ENCODE measurements at regions not wholly inside any gene's neighbourhood (a gene's known extent, or its start where the extent isn't known, plus 50 kb on each side); places are given as distances from the start of the nearest gene placed in this dataset.
A peak's percentile ranks its signal among the peaks of the same experiment; 100 is the strongest.

DNA sequence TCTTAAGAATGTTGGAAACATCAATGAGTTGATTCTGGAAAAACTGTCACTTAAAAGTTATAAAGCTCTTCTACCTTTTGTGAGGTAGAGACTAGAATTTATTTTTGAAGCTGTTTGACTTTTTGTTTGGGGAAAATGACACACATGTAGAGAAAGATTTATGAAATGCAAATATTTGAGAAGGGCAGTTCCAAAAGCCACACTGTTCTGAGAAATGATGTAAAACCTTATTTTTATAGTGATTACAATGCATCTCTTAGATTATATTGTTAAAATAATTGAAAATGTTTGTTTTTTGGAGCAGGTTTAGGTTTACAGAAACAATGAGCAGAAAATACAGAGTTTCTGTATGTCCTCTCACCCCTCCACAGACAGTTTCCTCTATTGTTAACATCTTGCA is 116.1 kb upstream of the CMC1 start:
- no peak for TF ChIP-seq FOSL1 (IDR thresholded peaks at IDR 0.05; ENCODE audit: low read depth)
- no peak for TF ChIP-seq JUND (IDR thresholded peaks at IDR 0.05)
- TF ChIP-seq, protein P1, sequence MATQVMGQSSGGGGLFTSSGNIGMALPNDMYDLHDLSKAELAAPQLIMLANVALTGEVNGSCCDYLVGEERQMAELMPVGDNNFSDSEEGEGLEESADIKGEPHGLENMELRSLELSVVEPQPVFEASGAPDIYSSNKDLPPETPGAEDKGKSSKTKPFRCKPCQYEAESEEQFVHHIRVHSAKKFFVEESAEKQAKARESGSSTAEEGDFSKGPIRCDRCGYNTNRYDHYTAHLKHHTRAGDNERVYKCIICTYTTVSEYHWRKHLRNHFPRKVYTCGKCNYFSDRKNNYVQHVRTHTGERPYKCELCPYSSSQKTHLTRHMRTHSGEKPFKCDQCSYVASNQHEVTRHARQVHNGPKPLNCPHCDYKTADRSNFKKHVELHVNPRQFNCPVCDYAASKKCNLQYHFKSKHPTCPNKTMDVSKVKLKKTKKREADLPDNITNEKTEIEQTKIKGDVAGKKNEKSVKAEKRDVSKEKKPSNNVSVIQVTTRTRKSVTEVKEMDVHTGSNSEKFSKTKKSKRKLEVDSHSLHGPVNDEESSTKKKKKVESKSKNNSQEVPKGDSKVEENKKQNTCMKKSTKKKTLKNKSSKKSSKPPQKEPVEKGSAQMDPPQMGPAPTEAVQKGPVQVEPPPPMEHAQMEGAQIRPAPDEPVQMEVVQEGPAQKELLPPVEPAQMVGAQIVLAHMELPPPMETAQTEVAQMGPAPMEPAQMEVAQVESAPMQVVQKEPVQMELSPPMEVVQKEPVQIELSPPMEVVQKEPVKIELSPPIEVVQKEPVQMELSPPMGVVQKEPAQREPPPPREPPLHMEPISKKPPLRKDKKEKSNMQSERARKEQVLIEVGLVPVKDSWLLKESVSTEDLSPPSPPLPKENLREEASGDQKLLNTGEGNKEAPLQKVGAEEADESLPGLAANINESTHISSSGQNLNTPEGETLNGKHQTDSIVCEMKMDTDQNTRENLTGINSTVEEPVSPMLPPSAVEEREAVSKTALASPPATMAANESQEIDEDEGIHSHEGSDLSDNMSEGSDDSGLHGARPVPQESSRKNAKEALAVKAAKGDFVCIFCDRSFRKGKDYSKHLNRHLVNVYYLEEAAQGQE (IDR thresholded peaks at IDR 0.05; ENCODE audit: low read depth): no peak
- TF ChIP-seq, protein P2, sequence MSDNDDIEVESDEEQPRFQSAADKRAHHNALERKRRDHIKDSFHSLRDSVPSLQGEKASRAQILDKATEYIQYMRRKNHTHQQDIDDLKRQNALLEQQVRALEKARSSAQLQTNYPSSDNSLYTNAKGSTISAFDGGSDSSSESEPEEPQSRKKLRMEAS (IDR thresholded peaks at IDR 0.05): no peak
- TF ChIP-seq POLR2A (IDR thresholded peaks at IDR 0.05; ENCODE audit: borderline replicate concordance, extremely low read depth, insufficient read depth, insufficient read length): no peak
- ChIA-PET CTCF (no interaction called here), POLR2A (no interaction called here), RAD21 (ENCODE audit: low non-redundant PET in 1 of 2, low total read pairs in 2 of 2, uncharacterized antibody in 2 of 2, unreplicated experiment in 2 of 2) (no interaction called here)
- Histone ChIP-seq H3K36me3 (ENCODE audit: control insufficient read depth in 1 of 2, insufficient read depth in 2 of 2, low read length in 2 of 2) (no peaks in the 10 kb centered on the region), H3K79me2 (ENCODE audit: insufficient read depth, low read length) (no peaks in the 10 kb centered on the region), H4K20me1 (ENCODE audit: insufficient read depth) (no peaks in the 10 kb centered on the region), H3K9me3 (ENCODE audit: control insufficient read depth in 1 of 2, insufficient read depth in 1 of 2, low read depth in 1 of 2, low read length in 2 of 2) (no peaks in the 10 kb centered on the region), H3K27ac (ENCODE audit: low read depth, low read length) (no peak overlapping the region), H3K27me3 (ENCODE audit: insufficient read depth, low read length) (no peaks in the 10 kb centered on the region), H3K4me3 (replicated peaks in 1 of 2; ENCODE audit: low read depth in 1 of 2, low read length in 2 of 2) (no peak overlapping the region), H3K9ac (ENCODE audit: low read length) (no peak overlapping the region), H3K9me2 (ENCODE audit: insufficient read depth) (no peaks in the 10 kb centered on the region), H3K4me1 (ENCODE audit: control insufficient read depth in 1 of 2, insufficient read depth in 2 of 2, low read length in 2 of 2) (no peaks in the 10 kb centered on the region), H3K4me2 (ENCODE audit: low read length) (no peak overlapping the region), H2AFZ (ENCODE audit: low read depth, low read length, poor library complexity, severe bottlenecking) (peak overlapping the region; percentile 1)
- no peak for DNase-seq (ENCODE audit: low read depth, low spot score)
- ATAC-seq: no peak
- intact Hi-C loops (cut with micrococcal nuclease): no loop called here
- no TSS peak for BruUV-seq (replicated peaks)

DNA sequence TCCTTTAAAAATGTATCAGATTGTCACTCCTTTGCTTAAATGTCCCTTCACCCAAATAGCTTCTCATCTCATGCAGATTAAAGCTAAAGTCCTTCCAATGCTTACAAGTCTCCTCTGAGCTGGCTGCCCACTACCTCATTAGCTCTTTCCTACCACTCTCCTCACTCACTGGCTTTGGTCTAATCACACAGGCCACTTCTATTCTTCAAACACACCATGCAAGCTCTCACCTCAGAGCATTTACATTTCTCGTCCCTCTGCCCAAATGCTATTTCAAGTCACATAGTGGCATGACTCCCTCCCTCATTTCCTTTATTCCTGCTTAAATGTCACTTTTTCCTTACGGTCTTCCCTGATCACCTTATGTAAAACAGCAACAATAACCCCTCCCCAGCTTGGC is 110.6 kb upstream of the CMC1 start:
- intact Hi-C loops (cut with micrococcal nuclease): no loop called here
- no peak overlapping the region for H2AFZ ChIP-seq (ENCODE audit: low read depth, low read length, poor library complexity, severe bottlenecking)
- no peak for DNase-seq (ENCODE audit: low read depth, low spot score)
- no peak overlapping the region for H3K9ac ChIP-seq (ENCODE audit: low read length)
- no peak for ATAC-seq
- H3K27ac ChIP-seq (ENCODE audit: low read depth, low read length): no peak overlapping the region
- no peaks in the 10 kb centered on the region for H3K9me3 ChIP-seq (ENCODE audit: control insufficient read depth in 1 of 2, insufficient read depth in 1 of 2, low read depth in 1 of 2, low read length in 2 of 2)
- H4K20me1 ChIP-seq (ENCODE audit: insufficient read depth): no peaks in the 10 kb centered on the region
- H3K4me1 ChIP-seq (ENCODE audit: control insufficient read depth in 1 of 2, insufficient read depth in 2 of 2, low read length in 2 of 2): no peaks in the 10 kb centered on the region
- H3K79me2 ChIP-seq (ENCODE audit: insufficient read depth, low read length): no peaks in the 10 kb centered on the region
- RAD21 ChIA-PET (ENCODE audit: low non-redundant PET in 1 of 2, low total read pairs in 2 of 2, uncharacterized antibody in 2 of 2, unreplicated experiment in 2 of 2): interaction anchor here in 1 of 2 experiments (0.6 kb wide), 1 partner anchor 50 kb away, joined by 3 read pairs; no protein-coding TSS in a partner anchor
- H3K36me3 ChIP-seq (ENCODE audit: control insufficient read depth in 1 of 2, insufficient read depth in 2 of 2, low read length in 2 of 2): no peaks in the 10 kb centered on the region
- H3K9me2 ChIP-seq (ENCODE audit: insufficient read depth): no peaks in the 10 kb centered on the region
- no TSS peak for BruUV-seq (replicated peaks)
- CTCF ChIA-PET: no interaction called here
- H3K4me3 ChIP-seq (replicated peaks in 1 of 2; ENCODE audit: low read depth in 1 of 2, low read length in 2 of 2): no peak overlapping the region
- POLR2A ChIA-PET: no interaction called here
- no peaks in the 10 kb centered on the region for H3K27me3 ChIP-seq (ENCODE audit: insufficient read depth, low read length)
- no peak overlapping the region for H3K4me2 ChIP-seq (ENCODE audit: low read length)
- TF ChIP-seq, protein P3, sequence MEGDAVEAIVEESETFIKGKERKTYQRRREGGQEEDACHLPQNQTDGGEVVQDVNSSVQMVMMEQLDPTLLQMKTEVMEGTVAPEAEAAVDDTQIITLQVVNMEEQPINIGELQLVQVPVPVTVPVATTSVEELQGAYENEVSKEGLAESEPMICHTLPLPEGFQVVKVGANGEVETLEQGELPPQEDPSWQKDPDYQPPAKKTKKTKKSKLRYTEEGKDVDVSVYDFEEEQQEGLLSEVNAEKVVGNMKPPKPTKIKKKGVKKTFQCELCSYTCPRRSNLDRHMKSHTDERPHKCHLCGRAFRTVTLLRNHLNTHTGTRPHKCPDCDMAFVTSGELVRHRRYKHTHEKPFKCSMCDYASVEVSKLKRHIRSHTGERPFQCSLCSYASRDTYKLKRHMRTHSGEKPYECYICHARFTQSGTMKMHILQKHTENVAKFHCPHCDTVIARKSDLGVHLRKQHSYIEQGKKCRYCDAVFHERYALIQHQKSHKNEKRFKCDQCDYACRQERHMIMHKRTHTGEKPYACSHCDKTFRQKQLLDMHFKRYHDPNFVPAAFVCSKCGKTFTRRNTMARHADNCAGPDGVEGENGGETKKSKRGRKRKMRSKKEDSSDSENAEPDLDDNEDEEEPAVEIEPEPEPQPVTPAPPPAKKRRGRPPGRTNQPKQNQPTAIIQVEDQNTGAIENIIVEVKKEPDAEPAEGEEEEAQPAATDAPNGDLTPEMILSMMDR (IDR thresholded peaks at IDR 0.05 in 2 of 3, conservative IDR thresholded peaks at IDR 0.05 in 1 of 3; ENCODE audit: borderline replicate concordance in 1 of 3, insufficient read depth in 1 of 3, low read depth in 2 of 3, low read length in 2 of 3): no peak
- TF ChIP-seq SRF (IDR thresholded peaks at IDR 0.05; ENCODE audit: low read depth) (no peak), TCF7L2 (IDR thresholded peaks at IDR 0.05; ENCODE audit: borderline replicate concordance, extremely low read depth, insufficient read depth, insufficient read length) (no peak), EZH2 (IDR thresholded peaks at IDR 0.05) (no peak), YY1 (IDR thresholded peaks at IDR 0.05; ENCODE audit: extremely low read depth, insufficient replicate concordance, low read depth, low read length) (no peak), ELF1 (IDR thresholded peaks at IDR 0.05; ENCODE audit: borderline replicate concordance, low read depth) (no peak), ZNF274 (IDR thresholded peaks at IDR 0.05; ENCODE audit: low read depth, low read length) (no peak), EGR1 (IDR thresholded peaks at IDR 0.05; ENCODE audit: low read depth) (no peak)
- TF ChIP-seq, protein P4, sequence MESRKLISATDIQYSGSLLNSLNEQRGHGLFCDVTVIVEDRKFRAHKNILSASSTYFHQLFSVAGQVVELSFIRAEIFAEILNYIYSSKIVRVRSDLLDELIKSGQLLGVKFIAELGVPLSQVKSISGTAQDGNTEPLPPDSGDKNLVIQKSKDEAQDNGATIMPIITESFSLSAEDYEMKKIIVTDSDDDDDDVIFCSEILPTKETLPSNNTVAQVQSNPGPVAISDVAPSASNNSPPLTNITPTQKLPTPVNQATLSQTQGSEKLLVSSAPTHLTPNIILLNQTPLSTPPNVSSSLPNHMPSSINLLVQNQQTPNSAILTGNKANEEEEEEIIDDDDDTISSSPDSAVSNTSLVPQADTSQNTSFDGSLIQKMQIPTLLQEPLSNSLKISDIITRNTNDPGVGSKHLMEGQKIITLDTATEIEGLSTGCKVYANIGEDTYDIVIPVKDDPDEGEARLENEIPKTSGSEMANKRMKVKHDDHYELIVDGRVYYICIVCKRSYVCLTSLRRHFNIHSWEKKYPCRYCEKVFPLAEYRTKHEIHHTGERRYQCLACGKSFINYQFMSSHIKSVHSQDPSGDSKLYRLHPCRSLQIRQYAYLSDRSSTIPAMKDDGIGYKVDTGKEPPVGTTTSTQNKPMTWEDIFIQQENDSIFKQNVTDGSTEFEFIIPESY (IDR thresholded peaks at IDR 0.05; ENCODE audit: extremely low read depth, insufficient replicate concordance, low read length): no peak
